DMS53 treated with DMSO at 0.1 percent for 48 hours (cell line): ENCODE measurements at regions not wholly inside any gene's neighbourhood (a gene's known extent, or its start where the extent isn't known, plus 50 kb on each side); places are given as distances from the start of the nearest gene placed in this dataset.
"Not testable (repeated sequence)": the region's sequence is repeated elsewhere in the genome, so short reads cannot be mapped to it uniquely, and the experiment has no call there.

Experiments
- DNase-seq: peaks from one replicate; lab custom pipeline; 2025; ENCODE audit not compliant: unreplicated experiment; lab: John Stamatoyannopoulos, UW

GRCh38 chr10:80697926-80698325, 160.2 kb downstream of the SH2D4B start:
- no peak for DNase-seq

DNA sequence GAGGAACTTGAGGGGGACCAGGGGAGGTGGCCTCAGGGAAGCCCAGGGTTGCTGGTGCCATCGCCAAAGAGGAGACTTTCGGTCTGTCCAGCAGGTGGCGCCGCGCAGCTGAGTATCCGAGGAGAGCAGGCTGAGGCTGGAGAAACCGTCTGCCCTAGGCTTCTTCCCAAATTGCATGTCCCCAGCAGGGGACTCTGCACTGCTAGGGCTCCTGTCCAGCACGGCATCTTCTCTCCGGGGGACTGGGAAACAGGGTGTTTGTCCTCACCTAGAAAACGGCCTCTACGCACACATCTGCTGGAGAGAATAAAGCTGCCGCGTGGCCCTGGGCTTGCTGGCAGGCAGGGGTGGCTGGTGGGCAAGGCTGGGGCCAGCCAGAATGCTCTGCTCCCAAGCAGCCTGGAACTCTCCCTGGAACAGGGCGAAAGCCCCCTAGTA, 161.9 kb downstream of the SH2D4B start:
- DNase-seq: peak; percentile 70

GRCh38 chr10:80700252-80700651, 162.6 kb downstream of the SH2D4B start:
- DNase-seq: no peak

- no peak for DNase-seq
These were observed 163.2 kb downstream of the SH2D4B start for GRCh38 chr10:80700760-80701444.

DNA sequence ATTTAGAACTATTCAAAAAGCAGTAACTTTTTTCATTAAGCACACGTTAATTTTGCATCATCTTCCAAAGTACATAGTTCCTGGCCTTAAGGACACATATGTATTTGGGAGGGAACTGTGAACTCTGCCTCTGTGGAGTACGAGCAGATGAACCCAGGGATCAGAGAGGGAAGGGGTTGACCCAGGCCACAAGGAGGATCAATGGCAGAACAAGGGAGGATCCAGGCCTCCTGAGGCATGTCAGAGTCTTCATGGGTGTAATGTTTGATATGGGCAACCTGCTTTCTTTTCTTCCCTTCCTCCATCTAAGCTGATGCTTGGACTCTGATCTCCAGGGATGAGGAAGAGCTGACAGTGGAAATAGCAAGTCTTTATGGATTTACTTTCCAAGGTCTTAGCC, 164.0 kb downstream of the SH2D4B start:
- no peak for DNase-seq

DNA sequence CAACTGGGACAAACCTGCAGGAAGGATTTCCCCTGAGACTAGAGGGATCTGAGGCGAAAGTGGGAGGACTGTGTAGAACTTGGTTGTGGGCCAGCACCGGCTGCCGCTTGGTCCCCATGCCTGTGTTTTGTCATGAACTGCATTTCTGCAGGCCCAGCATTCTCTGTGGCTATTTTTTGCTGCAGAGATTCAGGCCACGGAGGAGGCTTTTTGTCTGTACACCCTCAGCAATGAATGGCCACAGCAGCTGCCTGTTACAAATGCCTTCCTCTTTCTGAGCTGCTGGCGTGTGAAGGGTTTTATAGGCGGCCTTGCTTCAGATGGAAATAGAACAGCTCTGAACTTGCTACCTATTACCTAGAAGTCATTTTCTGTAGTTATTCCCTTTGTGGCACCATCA, 164.4 kb downstream of the SH2D4B start:
- DNase-seq: no peak

GRCh38 chr10:80705899-80706298, 168.2 kb downstream of the SH2D4B start:
- no peak for DNase-seq

DNA sequence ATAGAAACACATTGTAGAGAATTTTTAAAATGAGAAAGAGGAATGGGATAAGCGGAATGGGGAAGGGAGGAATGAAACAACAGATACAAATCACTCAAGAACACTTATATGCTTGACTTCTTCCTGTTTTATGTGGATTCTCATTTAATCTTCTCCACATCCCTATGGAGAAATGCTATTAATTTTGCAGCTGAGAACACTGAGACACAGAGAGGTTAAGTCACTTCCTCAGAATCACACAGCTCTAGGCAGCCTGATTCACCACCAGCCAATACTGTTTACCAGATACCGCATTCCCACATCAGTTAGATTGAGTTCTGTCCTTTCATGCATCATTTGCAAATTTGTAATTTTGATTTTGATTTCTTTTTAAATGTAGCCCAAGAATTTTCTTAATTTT, 170.5 kb downstream of the SH2D4B start:
- DNase-seq: no peak

GRCh38 chr10:80708808-80709207, 171.1 kb downstream of the SH2D4B start:
- DNase-seq: no peak

GRCh38 chr10:80709866-80710265, 172.2 kb downstream of the SH2D4B start:
- DNase-seq: no peak

DNA sequence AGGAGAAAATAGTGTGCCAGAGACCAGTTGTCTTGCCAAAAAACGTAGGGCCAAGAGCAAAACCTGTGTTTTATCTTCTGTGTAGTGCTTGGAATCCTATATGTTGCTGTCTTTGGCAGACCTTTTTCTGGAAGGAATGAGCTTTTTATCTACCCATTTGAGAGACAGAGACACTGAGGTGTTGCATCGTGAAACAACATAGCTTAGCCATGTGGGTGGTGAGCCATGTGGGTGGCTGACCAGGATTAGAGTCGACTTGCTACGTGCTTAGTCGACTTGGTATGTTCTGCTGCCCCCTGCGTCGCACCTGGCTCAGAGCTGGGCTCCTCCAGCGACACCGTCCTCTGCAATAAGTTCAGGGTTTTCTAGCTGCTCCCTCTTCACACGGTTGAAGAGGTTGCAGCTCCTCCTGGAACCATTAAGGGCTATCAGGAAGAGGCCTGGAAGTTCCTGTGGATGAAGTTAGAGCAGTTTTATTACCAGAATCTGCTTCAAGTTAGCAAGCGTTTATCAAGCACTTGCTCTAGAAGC, 175.8 kb downstream of the SH2D4B start:
- DNase-seq: no peak

DNA sequence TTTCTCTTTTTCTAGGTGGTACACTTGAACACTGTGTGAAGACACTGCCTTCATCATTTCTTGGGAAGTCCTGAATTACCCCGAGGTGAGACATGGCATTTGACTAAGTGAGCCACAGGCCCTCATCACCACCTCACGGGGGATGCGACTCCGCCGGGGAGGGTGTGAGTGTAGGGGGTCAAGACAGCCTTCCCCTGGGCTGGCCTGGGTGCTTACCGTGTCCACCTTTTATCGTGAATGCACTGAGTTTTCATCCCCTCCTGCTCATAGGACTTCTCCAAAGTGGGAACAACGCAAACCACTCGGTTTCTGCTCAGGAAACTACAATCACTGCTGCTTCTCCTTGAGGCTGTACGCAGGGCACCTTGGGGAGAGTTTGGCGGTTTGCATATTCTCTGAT, 176.9 kb downstream of the SH2D4B start:
- no peak for DNase-seq

GRCh38 chr10:80718024-80718423, 180.3 kb downstream of the SH2D4B start:
- no peak for DNase-seq

- DNase-seq: no peak
These were observed 182.2 kb downstream of the SH2D4B start for GRCh38 chr10:80719935-80720334.

DNA sequence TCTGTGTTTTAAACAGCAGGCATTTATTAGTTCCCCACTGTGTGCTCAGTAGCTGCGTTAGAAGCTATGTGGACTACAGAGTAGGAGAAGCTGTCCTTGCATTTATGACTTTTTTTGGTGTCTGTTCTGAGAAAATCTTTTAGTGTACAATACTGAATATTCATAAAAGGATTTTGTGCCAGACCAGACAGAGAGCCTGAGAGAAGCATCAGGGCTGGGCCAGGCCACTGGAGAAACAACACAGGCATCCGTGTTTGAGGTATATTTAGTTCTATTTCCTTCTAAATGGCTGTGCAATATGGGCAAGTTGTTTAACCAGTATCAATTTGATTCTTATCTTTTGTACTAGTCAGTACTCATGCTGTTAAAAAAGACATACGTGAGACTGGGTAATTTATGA, 182.8 kb downstream of the SH2D4B start:
- no peak for DNase-seq

- DNase-seq: not testable (repeated sequence)
These were observed 190.7 kb downstream of the SH2D4B start for GRCh38 chr10:80728354-80728753.

- DNase-seq: no peak
These were observed 192.2 kb downstream of the SH2D4B start for GRCh38 chr10:80729896-80730295.

DNA sequence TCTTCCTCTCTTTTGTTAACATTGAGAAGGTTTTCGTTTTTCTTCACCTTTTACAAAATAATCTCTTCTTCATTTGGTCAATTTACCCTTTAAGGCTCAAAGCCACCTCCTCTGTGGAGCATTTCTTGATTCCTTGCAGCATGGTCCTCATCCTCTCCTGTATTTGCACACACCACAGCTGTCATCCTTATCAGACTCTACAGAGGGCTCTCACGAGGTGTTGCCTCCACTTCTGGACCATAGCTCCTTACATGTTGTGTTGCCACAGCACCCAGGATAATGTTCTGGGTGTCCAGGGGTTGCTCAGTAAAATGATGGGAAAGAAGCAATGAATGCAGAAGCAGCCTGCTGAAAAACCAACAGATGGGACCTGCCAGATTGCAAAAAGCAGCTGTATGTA, 192.8 kb downstream of the SH2D4B start:
- DNase-seq: no peak

GRCh38 chr10:80734589-80734988, 196.9 kb downstream of the SH2D4B start:
- DNase-seq: no peak

- no peak for DNase-seq
These were observed 199.5 kb downstream of the SH2D4B start for GRCh38 chr10:80737209-80737608.

- DNase-seq: no peak
These were observed 201.6 kb downstream of the SH2D4B start for GRCh38 chr10:80739328-80739727.

DNA sequence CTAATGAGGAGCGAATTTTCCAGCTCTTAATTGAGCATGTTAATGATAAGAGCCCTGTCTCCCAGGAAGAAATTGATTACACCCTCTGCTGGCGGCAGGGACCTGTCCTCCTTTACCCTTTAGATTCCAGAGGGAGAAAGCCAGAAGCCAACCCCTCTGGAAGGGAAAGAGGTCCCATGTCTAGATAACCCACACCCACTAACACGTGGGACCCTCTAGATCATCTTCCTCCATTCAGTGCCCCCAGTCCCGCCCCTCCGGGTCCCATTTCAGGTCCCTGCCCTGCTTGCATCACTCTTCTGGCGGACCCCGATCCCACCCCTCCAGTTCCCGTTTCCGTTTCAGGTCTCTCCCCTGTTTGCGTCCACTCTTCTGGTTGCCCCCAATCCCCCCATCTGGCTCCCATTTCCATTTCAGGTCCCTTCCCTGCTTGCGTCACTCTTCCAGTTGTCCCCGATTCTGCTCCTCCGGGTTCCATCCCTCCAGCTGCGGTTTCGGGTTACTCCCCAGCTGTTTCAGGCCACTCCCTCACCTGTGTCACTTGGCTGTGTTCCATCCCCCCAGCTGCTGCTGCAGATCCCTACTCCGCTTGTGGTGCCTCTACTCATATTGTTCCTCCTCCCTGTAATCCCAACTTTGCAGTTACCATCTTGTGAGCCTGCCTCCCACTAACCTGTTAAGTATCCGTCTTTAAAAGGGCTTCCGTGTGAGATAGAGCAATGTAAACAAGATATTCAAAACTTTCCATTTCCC, 202.4 kb downstream of the SH2D4B start:
- peak; percentile 15 for DNase-seq
